HTR-8/SVneo (cell line): ENCODE measurements at regions not wholly inside any gene's neighbourhood (a gene's known extent, or its start where the extent isn't known, plus 50 kb on each side); places are given as distances from the start of the nearest gene placed in this dataset.

ENCODE experiments used
- DNase-seq: peaks from one replicate; pipeline ENCODE4 v3.0.0; 2011; ENCODE audit warnings: low spot score, mixed read lengths; ENCODE audit not compliant: insufficient read length
- FAIRE-seq: peaks from 2 replicates; lab custom pipeline; 2011; peaks lifted over from hg19 to GRCh38; lab: Jason Lieb, UNC

- DNase-seq = no peak
- no peak for FAIRE-seq
Observed at GRCh38 chr1:24236789-24237371, 49.8 kb upstream of the IFNLR1 start.
